HG03159 (cell line): ENCODE measurements at regions not wholly inside any gene's neighbourhood (a gene's known extent, or its start where the extent isn't known, plus 50 kb on each side); places are given as distances from the start of the nearest gene placed in this dataset.

Experiments
- ATAC-seq: cut with Tn5 transposase; IDR thresholded peaks from one replicate; pipeline ENCODE4 v1.9.1; 2021; ENCODE audit warnings: mild to moderate bottlenecking, moderate library complexity; ENCODE audit not compliant: unreplicated experiment

- no peak for ATAC-seq
Observed at GRCh38 chr6:119921491-119922010, 572.0 kb upstream of the MAN1A1 start.

- no peak for ATAC-seq
Observed at GRCh38 chr6:119917186-119917585, 567.6 kb upstream of the MAN1A1 start.

GRCh38 chr6:119915971-119916370 lies 566.4 kb upstream of the MAN1A1 start:
- no peak for ATAC-seq

GRCh38 chr6:119908157-119908556 lies 558.6 kb upstream of the MAN1A1 start:
- ATAC-seq, result no peak

GRCh38 chr6:119902681-119903080 lies 553.1 kb upstream of the MAN1A1 start:
- no peak for ATAC-seq

- no peak for ATAC-seq
Observed at GRCh38 chr6:119896806-119897205, 547.2 kb upstream of the MAN1A1 start.

GRCh38 chr6:119895626-119896025 lies 546.1 kb upstream of the MAN1A1 start:
- no peak for ATAC-seq

- ATAC-seq, result no peak
Observed at GRCh38 chr6:119894811-119895210, 545.2 kb upstream of the MAN1A1 start.

- no peak for ATAC-seq
Observed at GRCh38 chr6:119891644-119892043, 542.1 kb upstream of the MAN1A1 start.

- ATAC-seq, result no peak
Observed at GRCh38 chr6:119891206-119891605, 541.6 kb upstream of the MAN1A1 start.

GRCh38 chr6:119890470-119890869 lies 540.9 kb upstream of the MAN1A1 start:
- ATAC-seq, result no peak

- ATAC-seq, result no peak
Observed at GRCh38 chr6:119887666-119888065, 538.1 kb upstream of the MAN1A1 start.

GRCh38 chr6:119881416-119881815 lies 531.9 kb upstream of the MAN1A1 start:
- ATAC-seq, result no peak

GRCh38 chr6:119880840-119881239 lies 531.3 kb upstream of the MAN1A1 start:
- no peak for ATAC-seq

- no peak for ATAC-seq
Observed at GRCh38 chr6:119879731-119880130, 530.2 kb upstream of the MAN1A1 start.

GRCh38 chr6:119874381-119874780 lies 524.8 kb upstream of the MAN1A1 start:
- no peak for ATAC-seq

- no peak for ATAC-seq
Observed at GRCh38 chr6:119873107-119873506, 523.5 kb upstream of the MAN1A1 start.

- ATAC-seq, result no peak
Observed at GRCh38 chr6:119871520-119871919, 522.0 kb upstream of the MAN1A1 start.

GRCh38 chr6:119865466-119866350 lies 516.1 kb upstream of the MAN1A1 start:
- no peak for ATAC-seq

- ATAC-seq, result no peak
Observed at GRCh38 chr6:119862719-119863118, 513.2 kb upstream of the MAN1A1 start.

- ATAC-seq, result no peak
Observed at GRCh38 chr6:119858901-119859300, 509.3 kb upstream of the MAN1A1 start.

GRCh38 chr6:119856136-119856535 lies 506.6 kb upstream of the MAN1A1 start:
- peak; percentile 92 for ATAC-seq

- no peak for ATAC-seq
Observed at GRCh38 chr6:119848696-119849095, 499.1 kb upstream of the MAN1A1 start.
